ENCODE measurements at regions not wholly inside any gene's neighbourhood (a gene's known extent, or its start where the extent isn't known, plus 50 kb on each side); places are given as distances from the start of the nearest gene placed in this dataset.
A peak's percentile ranks its signal among the peaks of the same experiment; 100 is the strongest.

GRCh38 chr4:149884529-149885181 is 69.0 kb upstream of the IQCM start:
- WGBS (ENCODE audit: extremely low coverage, insufficient coverage, insufficient read length): no CpG with 5 or more reads among the region's 3 CpGs

GRCh38 chr4:149885896-149886295 is 70.3 kb upstream of the IQCM start:
- H3K4me3 ChIP-seq (ENCODE audit: low read depth, low read length): no peak overlapping the region
- H4K12ac ChIP-seq (ENCODE audit: low read depth, low read length): no peak overlapping the region
- H2AK5ac ChIP-seq (ENCODE audit: low read length): no peak overlapping the region
- no peaks in the 10 kb centered on the region for H3K9me3 ChIP-seq (ENCODE audit: insufficient read depth, low read depth, low read length)
- H3K79me1 ChIP-seq (ENCODE audit: low read length): peaks cover 3% of the 10 kb centered on the region
- H3K18ac ChIP-seq (ENCODE audit: low read length): no peak overlapping the region
- H3K23ac ChIP-seq (ENCODE audit: low read length): no peak overlapping the region
- H4K91ac ChIP-seq (ENCODE audit: low read depth, low read length): no peak overlapping the region
- no peaks in the 10 kb centered on the region for H3K27me3 ChIP-seq (ENCODE audit: insufficient read depth, low read length)
- no peak overlapping the region for H2BK120ac ChIP-seq (ENCODE audit: insufficient read depth, low read length, poor library complexity)
- H3K79me2 ChIP-seq (ENCODE audit: control insufficient read depth, insufficient read depth, low read length, poor library complexity): no peaks in the 10 kb centered on the region
- H3K9ac ChIP-seq (ENCODE audit: low read length): no peak overlapping the region
- no peaks in the 10 kb centered on the region for H3K36me3 ChIP-seq (ENCODE audit: control insufficient read depth in 1 of 2, insufficient read depth in 2 of 2, low read length in 2 of 2)
- no peak overlapping the region for H3K4ac ChIP-seq (ENCODE audit: low read depth, low read length)
- no peak overlapping the region for H2BK5ac ChIP-seq (ENCODE audit: low read depth, low read length, poor library complexity)
- H4K8ac ChIP-seq (ENCODE audit: low read depth, low read length): no peak overlapping the region
- H3K4me1 ChIP-seq (ENCODE audit: control insufficient read depth in 1 of 2, insufficient read depth in 2 of 2, low read length in 2 of 2): peaks cover 0 to 2% of the 10 kb centered on the region in 2 experiments
- H2BK12ac ChIP-seq (ENCODE audit: low read length): no peak overlapping the region
- no peak overlapping the region for H2AFZ ChIP-seq (ENCODE audit: insufficient read depth, low read length, poor library complexity)
- peak in 1 of 2 donors; percentile 30 for DNase-seq
- H3K27ac ChIP-seq (ENCODE audit: low read depth, low read length): no peak overlapping the region
- H3K14ac ChIP-seq (ENCODE audit: low read length): no peak overlapping the region
- H3K4me2 ChIP-seq (ENCODE audit: low read length): no peak overlapping the region

More at GRCh38 chr4:149884529-149885181, 69.0 kb upstream of the IQCM start:
- Histone ChIP-seq H3K79me1 (ENCODE audit: low read length) (peaks cover 3% of the 10 kb centered on the region), H3K4ac (ENCODE audit: low read depth, low read length) (no peak overlapping the region), H4K12ac (ENCODE audit: low read depth, low read length) (no peak overlapping the region), H3K36me3 (ENCODE audit: control insufficient read depth in 1 of 2, insufficient read depth in 2 of 2, low read length in 2 of 2) (no peaks in the 10 kb centered on the region), H3K4me1 (ENCODE audit: control insufficient read depth in 1 of 2, insufficient read depth in 2 of 2, low read length in 2 of 2) (peaks cover 0 to 2% of the 10 kb centered on the region in 2 experiments), H3K79me2 (ENCODE audit: control insufficient read depth, insufficient read depth, low read length, poor library complexity) (no peaks in the 10 kb centered on the region), H3K27ac (ENCODE audit: low read depth, low read length) (no peak overlapping the region), H3K23ac (ENCODE audit: low read length) (no peak overlapping the region), H3K9me3 (ENCODE audit: insufficient read depth, low read depth, low read length) (no peaks in the 10 kb centered on the region), H2BK5ac (ENCODE audit: low read depth, low read length, poor library complexity) (no peak overlapping the region), H3K18ac (ENCODE audit: low read length) (no peak overlapping the region), H2BK120ac (ENCODE audit: insufficient read depth, low read length, poor library complexity) (no peak overlapping the region), H2BK12ac (ENCODE audit: low read length) (no peak overlapping the region), H4K91ac (ENCODE audit: low read depth, low read length) (no peak overlapping the region), H3K4me3 (ENCODE audit: low read depth, low read length) (no peak overlapping the region), H3K9ac (ENCODE audit: low read length) (no peak overlapping the region), H3K4me2 (ENCODE audit: low read length) (no peak overlapping the region), H2AK5ac (ENCODE audit: low read length) (no peak overlapping the region), H4K8ac (ENCODE audit: low read depth, low read length) (no peak overlapping the region), H2AFZ (ENCODE audit: insufficient read depth, low read length, poor library complexity) (no peak overlapping the region), H3K27me3 (ENCODE audit: insufficient read depth, low read length) (no peaks in the 10 kb centered on the region), H3K14ac (ENCODE audit: low read length) (no peak overlapping the region)
- DNase-seq: no peak

GRCh38 chr4:149886786-149887490 is 71.3 kb upstream of the IQCM start:
- no peak overlapping the region for H3K4ac ChIP-seq (ENCODE audit: low read depth, low read length)
- no CpG with 5 or more reads among the region's 3 CpGs for WGBS (ENCODE audit: extremely low coverage, insufficient coverage, insufficient read length)
- no peak overlapping the region for H2BK5ac ChIP-seq (ENCODE audit: low read depth, low read length, poor library complexity)
- no peak overlapping the region for H3K23ac ChIP-seq (ENCODE audit: low read length)
- no peak overlapping the region for H2BK120ac ChIP-seq (ENCODE audit: insufficient read depth, low read length, poor library complexity)
- no peak overlapping the region for H3K4me2 ChIP-seq (ENCODE audit: low read length)
- no peak overlapping the region for H3K27ac ChIP-seq (ENCODE audit: low read depth, low read length)
- H3K14ac ChIP-seq (ENCODE audit: low read length): no peak overlapping the region
- no peaks in the 10 kb centered on the region for H3K79me2 ChIP-seq (ENCODE audit: control insufficient read depth, insufficient read depth, low read length, poor library complexity)
- no peak overlapping the region for H3K4me3 ChIP-seq (ENCODE audit: low read depth, low read length)
- no peak overlapping the region for H2BK12ac ChIP-seq (ENCODE audit: low read length)
- no peaks in the 10 kb centered on the region for H3K27me3 ChIP-seq (ENCODE audit: insufficient read depth, low read length)
- H3K79me1 ChIP-seq (ENCODE audit: low read length): peaks cover 3% of the 10 kb centered on the region
- no peak overlapping the region for H4K91ac ChIP-seq (ENCODE audit: low read depth, low read length)
- no peak overlapping the region for H4K8ac ChIP-seq (ENCODE audit: low read depth, low read length)
- H3K36me3 ChIP-seq (ENCODE audit: control insufficient read depth in 1 of 2, insufficient read depth in 2 of 2, low read length in 2 of 2): no peaks in the 10 kb centered on the region
- DNase-seq: no peak
- no peak overlapping the region for H3K18ac ChIP-seq (ENCODE audit: low read length)
- H3K4me1 ChIP-seq (ENCODE audit: control insufficient read depth in 1 of 2, insufficient read depth in 2 of 2, low read length in 2 of 2): peaks cover 0 to 3% of the 10 kb centered on the region in 2 experiments
- no peak overlapping the region for H3K9ac ChIP-seq (ENCODE audit: low read length)
- no peak overlapping the region for H2AK5ac ChIP-seq (ENCODE audit: low read length)
- no peaks in the 10 kb centered on the region for H3K9me3 ChIP-seq (ENCODE audit: insufficient read depth, low read depth, low read length)
- H2AFZ ChIP-seq (ENCODE audit: insufficient read depth, low read length, poor library complexity): no peak overlapping the region
- no peak overlapping the region for H4K12ac ChIP-seq (ENCODE audit: low read depth, low read length)

- Histone ChIP-seq H3K4me2 (ENCODE audit: low read length) (no peak overlapping the region), H2BK5ac (ENCODE audit: low read depth, low read length, poor library complexity) (no peak overlapping the region), H4K8ac (ENCODE audit: low read depth, low read length) (no peak overlapping the region), H3K9me3 (ENCODE audit: insufficient read depth, low read depth, low read length) (no peaks in the 10 kb centered on the region), H3K4me1 (ENCODE audit: control insufficient read depth in 1 of 2, insufficient read depth in 2 of 2, low read length in 2 of 2) (peaks cover 0 to 1% of the 10 kb centered on the region in 2 experiments), H3K18ac (ENCODE audit: low read length) (no peak overlapping the region), H3K9ac (ENCODE audit: low read length) (no peak overlapping the region), H3K23ac (ENCODE audit: low read length) (no peak overlapping the region), H2AFZ (ENCODE audit: insufficient read depth, low read length, poor library complexity) (no peak overlapping the region), H3K4ac (ENCODE audit: low read depth, low read length) (no peak overlapping the region), H4K91ac (ENCODE audit: low read depth, low read length) (no peak overlapping the region), H3K14ac (ENCODE audit: low read length) (no peak overlapping the region), H2BK12ac (ENCODE audit: low read length) (no peak overlapping the region), H4K12ac (ENCODE audit: low read depth, low read length) (no peak overlapping the region), H3K27ac (ENCODE audit: low read depth, low read length) (no peak overlapping the region), H3K27me3 (ENCODE audit: insufficient read depth, low read length) (no peaks in the 10 kb centered on the region), H3K79me1 (ENCODE audit: low read length) (no peaks in the 10 kb centered on the region), H2AK5ac (ENCODE audit: low read length) (no peak overlapping the region), H3K4me3 (ENCODE audit: low read depth, low read length) (no peak overlapping the region), H2BK120ac (ENCODE audit: insufficient read depth, low read length, poor library complexity) (no peak overlapping the region), H3K79me2 (ENCODE audit: control insufficient read depth, insufficient read depth, low read length, poor library complexity) (no peaks in the 10 kb centered on the region), H3K36me3 (ENCODE audit: control insufficient read depth in 1 of 2, insufficient read depth in 2 of 2, low read length in 2 of 2) (no peaks in the 10 kb centered on the region)
- no peak for DNase-seq
- no CpG with 5 or more reads among the region's 3 CpGs for WGBS (ENCODE audit: extremely low coverage, insufficient coverage, insufficient read length)
These were observed 74.3 kb upstream of the IQCM start for GRCh38 chr4:149889991-149890390.

All from trophoblast cell (in vitro differentiated cells and primary cell).